Thyroid gland (tissue), 4 donors: ENCODE measurements at regions not wholly inside any gene's neighbourhood (a gene's known extent, or its start where the extent isn't known, plus 50 kb on each side); places are given as distances from the start of the nearest gene placed in this dataset.

Experiments
- POLR2A ChIP-seq, 2 donors: fragments of 450-650 bp; IDR thresholded peaks; one replicate each; pipeline ENCODE4 v1.6.1; 2017; ENCODE audit warnings: antibody characterized with exemption in 2 of 2, mild to moderate bottlenecking in 2 of 2, moderate library complexity in 1 of 2
- TF ChIP-seq, protein P1 (sequence below), 6 experiments: fragments of 200-600 bp in 3 of 6; fragments of 450-650 bp in 3 of 6; sonication (generic) in 3 of 6; IDR thresholded peaks; one replicate each; pipeline ENCODE4 v1.5.1; 2016 to 2019; ENCODE audit warnings: antibody characterized with exemption in 6 of 6, mild to moderate bottlenecking in 2 of 6, inconsistent platforms in 1 of 6, moderate library complexity in 1 of 6

GRCh38 chrX:128334821-128335220, 282.6 kb upstream of the ACTRT1 start:
- TF ChIP-seq, protein P1, sequence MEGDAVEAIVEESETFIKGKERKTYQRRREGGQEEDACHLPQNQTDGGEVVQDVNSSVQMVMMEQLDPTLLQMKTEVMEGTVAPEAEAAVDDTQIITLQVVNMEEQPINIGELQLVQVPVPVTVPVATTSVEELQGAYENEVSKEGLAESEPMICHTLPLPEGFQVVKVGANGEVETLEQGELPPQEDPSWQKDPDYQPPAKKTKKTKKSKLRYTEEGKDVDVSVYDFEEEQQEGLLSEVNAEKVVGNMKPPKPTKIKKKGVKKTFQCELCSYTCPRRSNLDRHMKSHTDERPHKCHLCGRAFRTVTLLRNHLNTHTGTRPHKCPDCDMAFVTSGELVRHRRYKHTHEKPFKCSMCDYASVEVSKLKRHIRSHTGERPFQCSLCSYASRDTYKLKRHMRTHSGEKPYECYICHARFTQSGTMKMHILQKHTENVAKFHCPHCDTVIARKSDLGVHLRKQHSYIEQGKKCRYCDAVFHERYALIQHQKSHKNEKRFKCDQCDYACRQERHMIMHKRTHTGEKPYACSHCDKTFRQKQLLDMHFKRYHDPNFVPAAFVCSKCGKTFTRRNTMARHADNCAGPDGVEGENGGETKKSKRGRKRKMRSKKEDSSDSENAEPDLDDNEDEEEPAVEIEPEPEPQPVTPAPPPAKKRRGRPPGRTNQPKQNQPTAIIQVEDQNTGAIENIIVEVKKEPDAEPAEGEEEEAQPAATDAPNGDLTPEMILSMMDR (IDR thresholded peaks at IDR 0.05) = no peak
- TF ChIP-seq POLR2A (IDR thresholded peaks at IDR 0.05) = no peak
